Trophoblast cell (in vitro differentiated cells and primary cell): ENCODE measurements at regions not wholly inside any gene's neighbourhood (a gene's known extent, or its start where the extent isn't known, plus 50 kb on each side); places are given as distances from the start of the nearest gene placed in this dataset.
"Not testable (repeated sequence)": the region's sequence is repeated elsewhere in the genome, so short reads cannot be mapped to it uniquely, and the experiment has no call there.

Experiments
- DNase-seq, 2 donors: peaks; one replicate each; pipeline ENCODE4 v3.0.0-alpha.2; 2016
- H2AFZ ChIP-seq: 2 replicates; pipeline ENCODE4 v1.6.1; 2013; ENCODE audit warnings: low read length, moderate library complexity, mild to moderate bottlenecking; ENCODE audit not compliant: insufficient read depth, poor library complexity
- H2AK5ac ChIP-seq: 2 replicates; pipeline ENCODE4 v1.6.1; 2013; ENCODE audit warnings: mild to moderate bottlenecking, low read length
- H2BK120ac ChIP-seq: 2 replicates; pipeline ENCODE4 v1.6.1; 2013; ENCODE audit warnings: low read length, mild to moderate bottlenecking, moderate library complexity; ENCODE audit not compliant: insufficient read depth, poor library complexity
- H2BK12ac ChIP-seq: 2 replicates; pipeline ENCODE4 v1.6.1; 2013; ENCODE audit warnings: mild to moderate bottlenecking, low read length, moderate library complexity
- H2BK5ac ChIP-seq: 2 replicates; pipeline ENCODE4 v1.6.1; 2013; ENCODE audit warnings: low read length, low read depth, moderate library complexity, mild to moderate bottlenecking; ENCODE audit not compliant: poor library complexity
- H3K14ac ChIP-seq: 2 replicates; pipeline ENCODE4 v1.6.1; 2013; ENCODE audit warnings: mild to moderate bottlenecking, low read length
- H3K18ac ChIP-seq: 2 replicates; pipeline ENCODE4 v1.6.1; 2013; ENCODE audit warnings: mild to moderate bottlenecking, low read length
- H3K23ac ChIP-seq: 2 replicates; pipeline ENCODE4 v1.6.1; 2013; ENCODE audit warnings: low read length
- H3K27ac ChIP-seq: 2 replicates; pipeline ENCODE4 v1.5.1; 2013; ENCODE audit warnings: low read depth, mild to moderate bottlenecking, inconsistent platforms, low read length, moderate library complexity
- H3K27me3 ChIP-seq: 2 replicates; pipeline ENCODE4 v1.6.1; 2013; ENCODE audit warnings: inconsistent platforms, mild to moderate bottlenecking, low read length, moderate library complexity; ENCODE audit not compliant: insufficient read depth
- H3K36me3 ChIP-seq, 2 experiments: 1 replicate in 1 of 2; 2 replicates in 1 of 2; pipeline ENCODE4 v1.6.1; 2013; ENCODE audit warnings: low read length in 2 of 2, mild to moderate bottlenecking in 2 of 2, moderate library complexity in 1 of 2; ENCODE audit not compliant: insufficient read depth in 2 of 2, control insufficient read depth in 1 of 2
- H3K4ac ChIP-seq: 2 replicates; pipeline ENCODE4 v1.6.1; 2013; ENCODE audit warnings: low read depth, mild to moderate bottlenecking, low read length, moderate library complexity
- H3K4me1 ChIP-seq, 2 experiments: 1 replicate in 1 of 2; 2 replicates in 1 of 2; pipeline ENCODE4 v1.6.1; 2013; ENCODE audit warnings: low read length in 2 of 2, mild to moderate bottlenecking in 2 of 2, moderate library complexity in 1 of 2; ENCODE audit not compliant: insufficient read depth in 2 of 2, control insufficient read depth in 1 of 2
- H3K4me2 ChIP-seq: 2 replicates; pipeline ENCODE4 v1.6.1; 2013; ENCODE audit warnings: inconsistent platforms, mild to moderate bottlenecking, low read length, moderate library complexity
- H3K4me3 ChIP-seq: 2 replicates; pipeline ENCODE4 v1.5.1; 2013; ENCODE audit warnings: mild to moderate bottlenecking, low read depth, low read length, inconsistent platforms
- H3K79me1 ChIP-seq: one replicate; pipeline ENCODE4 v1.6.1; 2013; ENCODE audit warnings: low read length
- H3K79me2 ChIP-seq: 2 replicates; pipeline ENCODE4 v1.6.1; 2013; ENCODE audit warnings: low read length, mild to moderate bottlenecking; ENCODE audit not compliant: control insufficient read depth, insufficient read depth, poor library complexity
- H3K9ac ChIP-seq: 2 replicates; pipeline ENCODE4 v1.6.1; 2013; ENCODE audit warnings: mild to moderate bottlenecking, low read length
- H3K9me3 ChIP-seq: 2 replicates; pipeline ENCODE4 v1.6.1; 2013; ENCODE audit warnings: low read depth, mild to moderate bottlenecking, control low read depth, inconsistent platforms, low read length; ENCODE audit not compliant: insufficient read depth
- H4K12ac ChIP-seq: 2 replicates; pipeline ENCODE4 v1.6.1; 2013; ENCODE audit warnings: low read depth, mild to moderate bottlenecking, low read length, moderate library complexity
- H4K8ac ChIP-seq: 2 replicates; pipeline ENCODE4 v1.6.1; 2013; ENCODE audit warnings: low read depth, mild to moderate bottlenecking, low read length, moderate library complexity
- H4K91ac ChIP-seq: one replicate; pipeline ENCODE4 v1.6.1; 2013; ENCODE audit warnings: low read depth, mild to moderate bottlenecking, low read length, moderate library complexity
- WGBS: extraction: QIAGEN DNeasy Blood & Tissue Kit; methylation state at CpG from one replicate; pipeline ENCODE4 v1.1.7; 2013; ENCODE audit warnings: missing lambda C conversion rate; ENCODE audit not compliant: insufficient read length, insufficient coverage; ENCODE audit errors: extremely low coverage; 5-methylcytosine and 5-hydroxymethylcytosine counted together

DNA sequence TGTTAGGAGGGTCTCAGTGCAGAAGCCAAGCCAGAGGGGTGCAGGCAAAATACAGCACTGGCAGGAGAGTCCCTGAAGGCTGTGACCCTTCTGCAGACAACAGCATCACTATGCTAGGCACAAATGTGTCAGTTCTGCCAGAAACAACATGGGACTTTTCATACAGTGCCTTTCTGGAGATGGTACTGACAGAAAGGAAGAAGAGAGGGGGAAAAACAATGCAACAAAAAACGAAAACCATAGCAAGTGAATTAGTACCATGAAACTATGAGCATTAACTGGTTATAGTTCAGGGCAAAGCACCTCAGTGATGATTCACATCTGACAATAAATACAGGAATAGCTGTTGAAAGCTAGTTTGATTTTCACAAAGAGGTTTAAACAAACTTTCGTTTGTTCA lies 140.8 kb upstream of the NBPF11 start:
- H3K23ac ChIP-seq = no peak overlapping the region
- no peak overlapping the region for H4K12ac ChIP-seq
- H2AFZ ChIP-seq = no peak overlapping the region
- no peak overlapping the region for H2BK5ac ChIP-seq
- no peak overlapping the region for H3K9ac ChIP-seq
- no peak overlapping the region for H3K4me3 ChIP-seq
- H3K79me2 ChIP-seq = no peaks in the 10 kb centered on the region
- no peak overlapping the region for H3K4ac ChIP-seq
- H4K8ac ChIP-seq = no peak overlapping the region
- no peak overlapping the region for H2BK120ac ChIP-seq
- peaks cover 6% of the 10 kb centered on the region for H3K9me3 ChIP-seq
- H3K36me3 ChIP-seq = no peaks in the 10 kb centered on the region
- H3K4me2 ChIP-seq = no peak overlapping the region
- H3K18ac ChIP-seq = no peak overlapping the region
- no CpG with 5 or more reads among the region's 2 CpGs for WGBS
- no peaks in the 10 kb centered on the region for H3K79me1 ChIP-seq
- H4K91ac ChIP-seq = no peak overlapping the region
- H3K4me1 ChIP-seq = no peaks in the 10 kb centered on the region
- no peak for DNase-seq
- no peak overlapping the region for H3K27ac ChIP-seq
- no peaks in the 10 kb centered on the region for H3K27me3 ChIP-seq
- no peak overlapping the region for H3K14ac ChIP-seq
- no peak overlapping the region for H2BK12ac ChIP-seq
- no peak overlapping the region for H2AK5ac ChIP-seq

DNA sequence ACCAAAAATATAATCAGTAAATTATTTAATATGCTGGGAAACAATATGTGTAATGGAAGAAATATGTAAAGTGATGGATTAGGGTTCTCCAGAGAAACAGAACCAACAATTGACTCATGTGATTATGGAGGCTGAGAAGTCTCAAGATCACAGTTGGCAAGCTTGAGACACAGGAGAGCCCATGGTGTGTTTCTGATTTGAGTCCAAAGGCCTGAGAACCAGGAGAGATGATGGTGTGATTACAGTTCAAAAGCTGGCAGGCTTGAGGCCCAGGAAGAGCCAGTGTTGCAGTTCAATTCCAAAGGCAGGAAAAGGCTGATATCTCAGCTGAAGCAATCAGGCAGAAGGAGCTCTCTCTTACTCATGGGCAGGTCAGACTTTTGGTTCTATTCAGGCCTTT lies 138.8 kb upstream of the NBPF11 start:
- Histone ChIP-seq H3K27me3 (no peaks in the 10 kb centered on the region), H4K12ac (no peak overlapping the region), H3K9ac (no peak overlapping the region), H2BK12ac (no peak overlapping the region), H3K4me1 (no peaks in the 10 kb centered on the region), H3K79me1 (no peaks in the 10 kb centered on the region), H3K14ac (no peak overlapping the region), H2AK5ac (no peak overlapping the region), H3K18ac (no peak overlapping the region), H3K4me2 (no peak overlapping the region), H4K91ac (no peak overlapping the region), H2AFZ (no peak overlapping the region), H3K4ac (no peak overlapping the region), H2BK120ac (no peak overlapping the region), H3K9me3 (peaks cover 10% of the 10 kb centered on the region), H3K36me3 (no peaks in the 10 kb centered on the region), H3K23ac (no peak overlapping the region), H3K4me3 (no peak overlapping the region), H2BK5ac (no peak overlapping the region), H3K27ac (no peak overlapping the region), H4K8ac (no peak overlapping the region), H3K79me2 (no peaks in the 10 kb centered on the region)
- DNase-seq = no peak

DNA sequence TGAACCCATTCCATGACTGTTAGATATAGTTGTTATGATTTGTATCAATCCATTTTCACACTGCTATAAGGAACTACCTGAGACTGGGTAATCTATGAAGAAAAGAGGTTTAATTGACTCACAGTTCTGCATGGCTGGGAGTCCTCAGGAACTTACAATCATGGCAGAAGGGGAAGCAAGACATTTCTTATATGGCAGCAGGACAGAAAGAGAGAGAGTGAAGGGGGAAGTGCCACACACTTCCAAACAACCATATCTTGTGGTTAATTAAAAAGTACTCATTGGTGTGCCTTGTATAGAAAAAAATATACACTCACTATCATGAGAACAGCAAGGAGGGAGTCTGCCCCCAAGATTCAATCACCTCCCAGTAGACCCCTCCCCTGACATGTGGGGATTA lies 137.6 kb upstream of the NBPF11 start:
- no peak for DNase-seq
- Histone ChIP-seq H3K27me3 (no peaks in the 10 kb centered on the region), H3K79me1 (no peaks in the 10 kb centered on the region)

DNA sequence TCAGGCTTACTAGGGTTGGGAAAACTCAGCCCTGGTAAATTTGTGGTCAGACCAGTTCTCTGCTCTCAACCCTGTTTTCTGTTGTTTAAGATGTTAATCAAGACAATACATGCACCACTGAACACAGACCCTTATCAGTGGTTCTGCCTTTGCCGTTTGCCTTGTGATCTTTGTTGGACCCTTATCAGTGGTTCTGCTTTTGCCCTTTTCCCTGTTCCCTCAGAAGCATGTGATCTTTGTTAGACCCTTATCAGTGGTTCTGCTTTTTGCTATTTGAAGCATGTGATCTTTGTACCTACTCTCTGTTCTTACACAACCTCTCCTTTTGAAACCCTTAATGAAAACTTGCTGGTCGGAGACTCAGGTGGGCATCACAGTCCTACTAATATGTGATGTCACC lies 133.9 kb upstream of the NBPF11 start:
- not testable (repeated sequence) for H2AFZ ChIP-seq, H2BK5ac ChIP-seq, H2AK5ac ChIP-seq, H4K91ac ChIP-seq, H3K9ac ChIP-seq, H4K8ac ChIP-seq, H3K4me1 ChIP-seq, H3K4ac ChIP-seq, H3K18ac ChIP-seq, H3K36me3 ChIP-seq, H3K4me2 ChIP-seq, H3K14ac ChIP-seq, H3K79me2 ChIP-seq, H3K4me3 ChIP-seq, H2BK12ac ChIP-seq, H3K23ac ChIP-seq, H3K27ac ChIP-seq, H2BK120ac ChIP-seq, H4K12ac ChIP-seq, H3K79me1 ChIP-seq, H3K9me3 ChIP-seq, H3K27me3 ChIP-seq
- WGBS = no CpG with 5 or more reads among the region's 2 CpGs
- DNase-seq = peak; percentile 36 to 64

More for the DNA sequence above, 137.6 kb upstream of the NBPF11 start:
- Histone ChIP-seq H3K27ac (no peak overlapping the region), H2BK12ac (no peak overlapping the region), H3K4me1 (no peaks in the 10 kb centered on the region), H4K8ac (no peak overlapping the region), H2AFZ (no peak overlapping the region), H3K18ac (no peak overlapping the region), H3K4ac (no peak overlapping the region), H4K12ac (no peak overlapping the region), H2BK120ac (no peak overlapping the region), H3K79me2 (no peaks in the 10 kb centered on the region), H3K36me3 (no peaks in the 10 kb centered on the region), H3K9me3 (peaks cover 10% of the 10 kb centered on the region), H3K14ac (no peak overlapping the region), H3K4me3 (no peak overlapping the region), H2BK5ac (no peak overlapping the region), H3K4me2 (no peak overlapping the region), H3K9ac (no peak overlapping the region), H3K23ac (no peak overlapping the region), H2AK5ac (no peak overlapping the region), H4K91ac (no peak overlapping the region)
